Right renal cortex interstitium (tissue), 3 donors: ENCODE measurements at regions not wholly inside any gene's neighbourhood (a gene's known extent, or its start where the extent isn't known, plus 50 kb on each side); places are given as distances from the start of the nearest gene placed in this dataset.

Source experiments
- DNase-seq, 3 donors: peaks; one replicate each; pipeline ENCODE4 v3.0.0-alpha.2; 2013; ENCODE audit warnings: low read depth in 3 of 3, low spot score in 2 of 3

DNA sequence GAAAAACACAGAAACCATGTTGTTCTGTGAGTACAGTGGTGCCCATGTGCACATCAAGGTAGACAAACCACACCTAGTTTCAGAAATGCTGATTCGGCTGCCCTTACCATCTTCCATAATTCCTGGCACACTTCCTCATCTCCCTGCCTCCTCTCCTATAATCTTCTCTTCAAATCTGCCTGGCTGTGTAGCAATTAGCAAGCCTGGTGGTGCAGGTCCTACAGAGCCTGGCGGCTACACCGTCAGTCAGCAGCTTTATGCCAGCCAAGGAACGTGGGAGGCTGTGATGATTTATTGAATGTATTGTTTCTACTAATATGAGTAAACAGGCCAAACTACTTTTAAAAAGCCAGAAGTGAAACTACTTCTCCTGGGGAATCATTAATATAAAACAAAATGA, 106.8 kb downstream of the SEMA6D start:
- DNase-seq: no peak

DNA sequence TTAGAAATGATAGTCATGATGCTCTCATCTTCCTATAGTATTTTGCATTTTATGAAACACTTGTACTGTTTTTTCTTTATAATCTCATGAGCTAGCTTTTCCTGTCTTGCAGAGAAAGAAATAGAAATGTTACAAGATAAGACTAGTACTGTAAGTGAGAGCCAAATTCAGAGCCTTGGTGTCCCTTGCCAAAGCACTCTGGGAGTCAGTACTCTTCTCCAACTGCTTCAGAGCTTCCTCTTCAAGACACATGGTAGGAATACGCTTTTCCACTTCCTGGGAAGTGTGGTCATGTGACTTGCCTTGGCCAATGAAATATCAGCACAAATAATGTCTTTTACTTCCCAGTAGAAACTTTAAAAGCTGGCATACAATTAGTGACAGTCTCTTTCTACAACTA, 112.4 kb downstream of the SEMA6D start:
- DNase-seq: no peak

DNA sequence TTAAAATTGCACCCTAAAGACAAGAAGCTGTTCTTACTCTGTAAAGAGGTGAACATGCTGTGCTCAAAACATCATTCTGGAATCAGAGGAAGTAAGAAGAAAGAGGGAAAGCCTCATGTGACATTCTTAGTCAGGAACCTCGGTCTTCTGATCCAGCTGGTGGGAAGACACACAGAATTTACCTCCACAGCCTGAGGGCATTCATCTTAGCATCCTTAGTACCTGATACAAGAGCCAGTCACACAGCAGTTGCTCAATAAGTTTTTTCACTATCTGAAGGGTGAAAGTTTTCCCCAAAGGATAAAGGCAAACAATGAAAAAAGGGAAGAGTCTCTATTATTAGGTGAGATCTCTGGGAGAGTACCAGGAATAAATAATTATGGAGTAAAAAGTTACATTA, 116.8 kb downstream of the SEMA6D start:
- no peak for DNase-seq

DNA sequence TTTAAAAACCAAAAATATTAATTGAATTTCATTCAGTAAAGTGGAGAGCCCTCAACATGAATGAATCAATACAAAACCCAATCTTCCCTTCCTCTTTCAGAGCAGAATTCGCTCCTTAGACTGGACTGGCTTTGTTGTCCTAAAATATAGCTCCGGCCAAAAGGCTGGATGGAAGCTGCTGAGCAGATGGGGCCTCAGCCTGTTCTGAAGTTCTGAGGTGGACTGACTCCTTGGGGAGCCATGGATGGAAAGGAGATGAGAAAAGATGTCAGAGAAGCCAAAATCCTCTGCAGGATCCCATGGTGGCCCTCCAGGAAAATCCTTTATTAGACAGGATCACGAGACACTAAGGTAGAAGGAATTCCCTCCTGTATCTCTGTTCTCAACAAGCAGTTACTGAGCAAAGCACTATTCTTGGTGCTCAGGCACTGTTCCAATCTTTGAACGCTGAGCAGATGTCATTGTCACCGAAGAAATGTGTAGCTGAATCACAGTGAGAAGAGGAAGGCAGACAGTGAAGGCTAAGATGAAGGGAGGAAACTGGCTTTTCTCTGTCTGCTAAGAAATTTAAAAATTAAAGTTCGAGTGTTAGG, 122.0 kb downstream of the SEMA6D start:
- DNase-seq: no peak

DNA sequence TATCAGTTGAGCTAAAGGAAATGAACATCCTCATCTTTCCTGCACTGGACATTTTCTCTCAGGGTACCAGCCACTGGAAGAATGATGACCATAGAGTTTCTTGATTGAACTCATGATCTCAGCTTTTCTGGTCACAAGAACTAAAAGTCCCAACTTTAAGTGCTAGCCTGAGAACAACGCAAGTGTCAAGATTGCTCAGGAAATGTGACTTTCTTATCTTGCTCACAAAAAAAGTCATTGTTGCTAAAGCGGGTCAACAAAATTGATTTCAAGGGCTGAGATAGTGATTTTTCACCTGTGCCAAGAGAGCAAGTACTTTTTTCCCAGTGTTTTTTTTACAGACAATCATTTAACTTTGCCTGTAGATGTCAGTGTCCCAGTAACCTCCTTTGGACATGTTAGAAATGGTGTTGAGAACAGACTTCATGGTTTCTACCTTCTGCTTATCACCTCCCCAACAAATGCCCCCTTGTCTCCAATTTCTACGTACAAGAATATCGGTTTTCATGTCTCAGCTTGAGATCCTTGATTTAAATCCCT, 125.9 kb downstream of the SEMA6D start:
- DNase-seq: no peak

DNA sequence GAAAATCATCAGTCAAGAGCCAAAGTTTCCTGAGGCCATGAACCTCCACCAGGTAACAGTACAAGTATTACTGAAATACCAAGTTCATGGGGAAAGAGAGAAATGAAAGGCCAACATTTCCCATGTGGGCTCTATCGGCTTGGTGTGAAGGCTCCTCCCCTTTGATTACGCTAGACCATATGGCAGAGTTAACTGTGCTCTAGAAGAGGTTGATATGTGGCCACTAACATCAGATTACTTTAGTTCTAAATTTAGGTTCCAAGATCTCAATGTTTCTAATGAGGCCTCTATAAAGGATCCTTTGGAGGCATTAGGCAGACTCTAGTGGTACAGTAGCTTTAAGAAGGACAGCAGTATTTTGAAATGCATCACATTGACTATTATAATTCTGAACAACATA, 127.1 kb downstream of the SEMA6D start:
- DNase-seq: no peak

DNA sequence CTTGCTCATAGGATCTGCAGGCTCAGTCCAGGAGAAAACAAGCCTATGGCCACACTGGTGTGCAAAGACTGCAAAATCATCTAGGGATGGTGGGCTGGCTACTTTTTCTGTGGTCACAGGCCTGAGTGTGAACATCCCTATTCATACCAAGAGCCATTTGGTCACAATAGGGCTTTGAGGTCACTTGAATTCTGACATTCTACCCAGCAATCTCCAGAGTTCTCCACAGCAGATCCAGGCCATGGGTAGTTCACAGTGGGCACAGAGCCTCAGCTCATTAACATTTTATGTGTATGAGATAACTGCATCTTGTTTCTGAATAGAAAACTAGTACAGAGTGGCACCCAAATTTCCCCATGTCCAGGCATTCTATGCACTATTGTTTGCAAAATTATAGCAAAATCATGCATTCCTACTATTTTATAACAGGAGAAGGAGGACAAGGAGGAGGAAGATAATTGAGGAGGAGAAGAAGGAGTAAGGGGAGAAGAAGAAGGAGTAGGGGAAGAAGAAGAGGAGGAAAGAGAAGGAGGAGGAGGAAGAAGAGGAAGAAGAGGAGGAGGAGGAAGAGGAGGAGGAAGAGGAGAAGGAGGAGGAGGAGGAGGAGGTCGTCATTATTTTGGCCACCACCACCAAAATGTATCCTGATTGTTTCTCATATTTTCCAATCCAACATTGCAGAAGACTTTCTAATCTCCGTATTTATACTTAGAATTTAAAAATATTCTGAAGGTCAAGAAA, 129.0 kb downstream of the SEMA6D start:
- no peak for DNase-seq

DNA sequence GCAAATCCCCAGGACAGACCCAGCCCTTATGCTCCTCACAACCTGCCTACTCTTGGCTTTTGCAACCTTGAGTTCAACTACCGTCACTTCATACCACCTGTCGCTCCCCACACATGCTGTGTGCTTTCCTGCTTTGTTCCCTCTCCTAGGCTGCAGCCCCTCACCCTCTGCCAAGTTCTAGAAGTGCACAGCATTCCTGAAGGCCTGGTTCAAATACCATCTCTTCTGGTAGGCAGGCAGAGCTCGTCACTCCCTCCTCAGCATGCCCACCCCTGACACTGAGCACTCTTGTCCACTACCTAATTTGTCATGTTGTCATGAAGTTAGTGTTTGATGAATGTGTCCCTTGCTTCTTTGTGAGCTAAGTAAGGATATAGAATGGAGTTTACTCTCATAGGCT, 129.6 kb downstream of the SEMA6D start:
- no peak for DNase-seq

DNA sequence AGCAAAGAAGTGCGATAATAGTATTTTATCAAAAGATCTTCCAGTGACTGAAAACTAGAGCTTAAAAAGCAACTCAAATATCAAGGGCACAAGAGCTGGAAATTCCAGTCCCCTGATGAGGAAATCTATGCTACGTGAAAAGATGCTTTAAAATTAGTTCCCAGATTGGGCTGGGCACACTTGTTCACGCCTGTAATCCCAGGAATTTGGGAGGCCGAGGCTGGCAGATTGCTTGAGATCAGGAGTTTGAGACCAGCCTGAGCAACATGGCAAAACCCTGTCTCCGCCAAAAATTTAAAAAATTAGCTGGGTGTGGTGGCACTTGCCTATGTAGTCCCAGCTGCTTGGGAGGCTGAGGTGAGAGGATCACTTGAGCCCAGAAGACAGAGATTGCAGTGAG, 138.8 kb downstream of the SEMA6D start:
- DNase-seq: no peak

DNA sequence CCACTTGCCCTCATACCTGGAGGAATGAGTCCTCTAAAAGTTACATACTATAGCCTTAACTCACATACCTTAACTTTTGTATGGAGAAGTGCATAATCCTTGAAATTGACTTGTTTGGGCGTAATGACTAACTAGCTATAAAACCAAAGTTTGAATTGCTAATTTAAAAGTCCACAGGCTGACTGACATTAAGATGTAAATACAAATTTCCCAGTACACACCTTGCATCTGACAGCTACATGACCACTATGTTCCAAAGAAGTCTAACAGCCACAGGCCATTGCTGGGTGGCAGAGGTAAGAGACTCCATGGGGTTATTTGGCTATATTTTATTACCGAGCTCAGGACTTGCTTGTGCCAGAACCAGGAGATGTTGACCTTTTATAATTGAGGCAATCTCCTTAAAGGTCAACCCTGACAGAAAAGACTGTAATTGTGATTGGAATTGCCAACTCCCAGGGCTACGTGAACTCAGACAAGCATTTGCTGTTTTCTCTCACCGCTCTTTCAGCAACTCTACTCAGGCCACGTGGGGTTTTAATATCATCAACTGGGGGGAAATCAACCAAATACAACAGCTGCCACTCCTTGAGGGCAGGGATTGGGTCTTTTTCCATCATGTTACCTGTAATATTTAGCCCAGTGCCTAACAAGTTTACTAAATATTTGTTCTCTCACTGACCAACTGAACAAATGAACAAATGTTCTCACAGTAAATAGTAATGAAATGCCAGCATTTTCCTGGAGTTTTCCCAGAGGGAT, 139.9 kb downstream of the SEMA6D start:
- no peak for DNase-seq

DNA sequence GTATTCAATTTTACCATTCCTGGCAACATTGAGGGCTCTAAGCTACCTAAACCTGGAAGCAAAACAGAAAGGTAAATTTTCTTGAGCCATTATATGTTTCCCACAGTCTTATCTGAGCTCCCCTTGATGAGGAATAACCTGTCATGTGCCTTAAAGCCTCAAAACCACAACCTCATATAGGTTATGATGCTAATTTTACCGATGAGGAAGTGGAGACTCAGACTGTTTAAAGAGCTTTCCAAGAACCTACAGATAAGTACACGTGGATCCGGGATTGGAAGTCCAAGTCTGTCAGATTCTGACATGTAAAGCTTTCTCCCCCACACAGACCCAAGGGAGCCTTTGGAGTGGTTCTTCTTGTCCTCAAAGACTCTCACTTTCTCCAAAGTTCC, 140.5 kb downstream of the SEMA6D start:
- no peak for DNase-seq

DNA sequence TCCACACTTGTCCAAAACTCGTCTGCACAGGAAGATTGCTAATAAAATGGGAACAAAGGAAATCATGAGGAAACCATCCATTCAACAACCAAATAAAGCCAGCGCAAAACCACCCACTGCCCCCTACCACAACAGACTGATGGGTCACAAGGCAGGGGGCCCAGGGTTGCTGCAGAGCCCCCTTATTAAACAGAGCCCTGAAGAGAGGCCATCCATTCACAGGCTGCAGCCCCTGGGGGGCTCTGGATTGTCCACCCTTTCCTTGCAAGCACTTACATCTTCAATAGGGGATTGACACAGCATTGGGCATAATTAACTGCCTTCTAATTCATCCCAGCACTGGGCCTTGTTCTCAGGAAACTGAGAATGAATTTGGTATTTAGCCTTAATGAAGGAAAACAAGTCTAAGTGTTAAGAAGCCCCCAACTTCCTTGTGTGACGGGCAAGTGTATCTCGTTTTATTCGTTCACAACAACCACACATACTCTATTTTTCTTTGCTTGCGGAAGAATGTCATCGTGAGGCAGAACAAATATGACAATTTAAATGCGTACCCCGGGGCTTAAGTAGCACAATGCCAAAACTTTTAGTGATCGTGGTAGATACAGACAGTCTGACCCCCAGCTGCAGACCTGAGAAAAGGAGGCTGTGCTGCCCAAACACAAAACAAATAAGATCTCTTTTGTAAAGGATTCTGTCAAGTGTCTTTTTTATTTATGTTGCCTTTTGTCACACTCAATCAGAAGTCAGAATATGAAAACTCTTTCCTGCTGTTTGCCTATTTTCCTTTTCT, 144.0 kb downstream of the SEMA6D start:
- DNase-seq: no peak

DNA sequence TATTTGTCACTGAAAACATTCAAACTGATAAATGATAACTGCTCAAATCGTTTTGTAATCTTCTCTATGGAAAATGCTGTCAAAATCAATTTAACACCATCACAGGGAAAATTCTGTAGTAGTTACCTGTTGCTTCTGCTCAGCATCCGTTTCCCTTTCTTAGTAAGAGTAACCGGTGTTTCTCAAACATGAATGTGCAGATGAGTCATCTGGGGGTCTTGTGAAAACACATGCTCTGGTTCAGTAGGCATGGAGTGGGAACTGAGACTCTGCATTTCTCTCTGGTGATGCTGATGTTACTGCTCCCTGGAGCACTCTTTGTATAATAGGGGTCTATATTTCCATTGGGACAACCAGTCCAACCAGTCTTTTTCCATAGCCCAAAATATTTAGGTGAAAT, 145.1 kb downstream of the SEMA6D start:
- no peak for DNase-seq

DNA sequence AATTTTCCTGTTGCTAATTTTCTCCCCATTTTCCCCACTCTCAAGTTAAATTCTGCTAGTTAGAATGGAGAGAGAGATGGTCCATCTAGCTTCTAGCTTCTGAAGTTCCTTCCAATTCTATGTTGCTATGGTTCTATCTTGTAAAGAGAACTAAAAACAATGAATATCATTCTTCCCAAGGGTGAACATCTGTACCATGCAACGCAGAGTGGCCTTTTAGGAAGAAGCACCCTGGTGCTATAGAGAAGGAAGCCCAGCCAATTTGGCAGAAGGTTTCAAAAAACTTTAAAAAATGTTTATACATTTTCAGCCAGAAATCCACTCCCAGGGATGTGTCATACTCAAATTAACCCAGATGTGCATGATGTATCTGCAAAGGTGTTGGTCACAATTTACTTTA, 149.1 kb downstream of the SEMA6D start:
- no peak for DNase-seq

DNA sequence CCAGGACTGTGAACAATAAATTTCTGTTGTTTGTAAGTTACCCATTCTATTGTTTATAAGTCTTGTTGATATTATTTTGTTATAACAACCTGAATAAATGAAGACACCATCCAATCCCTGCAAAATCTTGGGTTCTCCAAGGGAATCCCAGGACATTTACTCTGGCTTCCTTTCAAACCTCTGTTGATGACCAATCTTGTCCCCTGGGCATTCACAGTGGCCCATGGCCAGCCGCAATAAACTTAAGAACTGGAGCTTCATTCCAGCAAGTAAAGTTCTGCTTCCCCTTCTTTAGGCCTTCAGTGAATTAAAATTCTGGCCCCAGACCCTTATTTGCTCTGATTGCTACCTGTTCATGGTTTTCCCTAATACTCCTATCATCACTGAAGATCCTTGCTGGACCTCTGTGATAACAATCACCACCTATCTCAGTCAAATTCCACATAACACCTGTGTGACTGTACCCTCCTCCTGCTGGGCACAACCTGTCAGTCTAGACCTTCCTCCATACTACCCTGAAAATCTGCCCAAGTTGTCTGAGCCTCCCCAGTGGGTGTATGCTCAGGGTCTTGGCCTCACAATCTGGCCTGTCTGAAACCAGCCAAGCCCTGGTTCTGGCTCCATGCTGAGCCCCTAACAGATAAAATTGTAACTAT, 153.1 kb downstream of the SEMA6D start:
- no peak for DNase-seq

DNA sequence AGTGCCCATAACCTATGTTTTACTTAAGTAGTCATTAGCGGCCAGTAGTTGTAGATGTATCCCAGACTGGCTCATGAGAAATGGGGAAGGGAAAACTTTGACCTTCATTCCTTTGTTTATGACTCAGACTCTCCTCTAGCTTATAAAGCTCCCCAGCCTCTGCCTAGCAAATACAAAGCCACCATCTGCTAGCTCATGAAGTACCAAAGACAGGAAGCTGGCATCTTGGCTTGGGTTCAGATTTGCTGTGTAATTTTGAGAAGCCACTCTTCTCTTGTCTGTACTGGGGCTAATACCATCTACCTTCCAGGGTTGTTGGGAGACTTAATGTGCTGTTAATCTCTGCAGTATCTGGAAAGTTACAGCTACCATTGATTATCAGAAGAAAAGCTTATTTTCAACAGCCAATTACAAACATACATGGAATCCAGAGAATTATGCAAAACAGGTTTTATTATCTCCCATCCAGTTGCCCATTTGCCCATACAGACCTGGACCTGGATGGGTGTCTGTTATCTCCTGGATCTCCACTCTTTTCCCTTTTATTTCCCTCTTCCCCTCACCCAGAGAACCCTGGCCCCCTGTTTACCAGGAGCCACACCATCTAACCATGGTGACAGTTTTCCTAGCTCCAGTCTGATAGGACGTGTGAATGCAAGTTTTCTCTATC, 153.8 kb downstream of the SEMA6D start:
- DNase-seq: no peak

DNA sequence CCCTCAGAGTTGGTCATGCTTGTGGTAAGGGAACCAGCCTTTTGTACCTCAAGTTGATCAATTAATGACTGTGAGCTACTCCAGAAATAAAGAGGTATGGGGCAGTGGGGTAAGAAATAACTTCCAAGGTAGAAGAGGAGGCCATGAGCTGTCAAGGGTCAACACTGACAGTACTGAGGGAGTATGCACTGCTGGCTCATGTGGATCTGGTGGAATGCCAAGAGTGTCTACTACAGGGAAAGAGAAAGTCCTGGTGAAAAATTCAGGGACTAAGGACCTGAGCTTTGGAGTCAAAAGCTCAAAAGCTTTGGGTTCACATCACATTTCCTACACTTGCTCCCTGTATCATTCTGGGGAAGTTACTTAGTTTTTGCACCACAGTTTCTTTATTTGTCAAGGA, 154.9 kb downstream of the SEMA6D start:
- DNase-seq: no peak

DNA sequence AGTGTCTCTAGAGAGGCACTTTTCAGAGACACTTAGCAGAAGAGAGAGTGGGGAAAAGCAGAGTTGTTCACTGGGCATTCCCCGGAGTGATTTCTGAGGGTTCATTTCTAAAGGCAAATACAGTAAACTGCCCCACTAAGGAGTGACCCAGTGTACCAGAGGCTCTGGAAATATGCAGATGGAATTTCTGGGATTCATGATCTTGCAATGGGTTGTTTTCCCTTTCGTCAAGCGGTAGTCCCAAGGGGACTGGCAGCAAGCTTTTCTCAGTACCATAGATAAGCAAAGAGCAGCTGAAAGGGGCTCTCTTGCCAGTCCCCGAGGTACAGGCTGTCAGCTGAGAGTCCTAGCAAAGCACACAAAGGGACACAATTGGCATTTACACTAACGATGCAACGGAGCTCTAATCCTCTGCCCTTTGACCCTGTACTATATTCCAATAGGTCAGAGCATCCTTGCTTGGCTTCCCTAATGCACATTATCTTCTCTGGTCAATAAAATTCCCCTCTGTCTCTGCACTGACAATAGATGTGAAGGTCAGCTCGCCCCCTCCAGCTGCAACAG, 155.6 kb downstream of the SEMA6D start:
- no peak for DNase-seq

DNA sequence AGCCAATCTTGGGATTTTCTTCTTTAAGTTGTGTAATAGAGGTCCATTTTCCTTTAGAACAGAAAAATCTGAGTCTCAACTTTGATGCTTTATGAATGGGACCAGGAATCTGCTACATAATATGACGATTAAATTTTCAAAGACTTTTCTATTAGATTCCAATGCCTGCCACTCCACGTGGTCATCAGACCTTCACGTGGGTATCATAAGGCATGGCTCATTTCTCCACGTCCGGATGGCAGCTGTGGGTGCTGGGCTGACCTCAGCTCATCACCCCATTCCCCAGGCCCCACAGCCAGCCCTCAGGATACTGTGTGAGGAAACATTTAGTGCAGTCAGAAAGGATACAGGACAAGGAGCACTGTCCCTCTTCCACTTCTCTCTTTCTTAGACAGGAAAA, 159.7 kb downstream of the SEMA6D start:
- no peak for DNase-seq

DNA sequence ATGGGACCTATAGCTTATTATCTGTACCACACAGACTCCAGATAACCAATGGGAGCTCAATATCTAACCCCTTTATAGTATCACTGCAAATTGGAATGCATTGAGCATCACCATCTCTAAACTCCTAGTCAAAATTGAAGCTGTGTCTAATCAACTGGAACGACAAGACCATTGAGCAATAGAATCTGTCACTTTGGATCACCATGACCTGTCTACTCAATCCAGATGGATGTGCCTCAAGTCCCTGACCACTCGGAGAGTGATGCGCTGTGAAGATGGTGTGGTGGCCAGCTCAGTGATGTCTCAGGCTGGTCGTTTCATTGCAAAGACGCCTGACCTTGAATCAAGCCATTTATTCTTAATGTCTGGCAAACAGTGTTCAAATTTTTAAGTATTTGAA, 160.5 kb downstream of the SEMA6D start:
- no peak for DNase-seq
